ENCODE measurements at regions not wholly inside any gene's neighbourhood (a gene's known extent, or its start where the extent isn't known, plus 50 kb on each side); places are given as distances from the start of the nearest gene placed in this dataset.

DNA sequence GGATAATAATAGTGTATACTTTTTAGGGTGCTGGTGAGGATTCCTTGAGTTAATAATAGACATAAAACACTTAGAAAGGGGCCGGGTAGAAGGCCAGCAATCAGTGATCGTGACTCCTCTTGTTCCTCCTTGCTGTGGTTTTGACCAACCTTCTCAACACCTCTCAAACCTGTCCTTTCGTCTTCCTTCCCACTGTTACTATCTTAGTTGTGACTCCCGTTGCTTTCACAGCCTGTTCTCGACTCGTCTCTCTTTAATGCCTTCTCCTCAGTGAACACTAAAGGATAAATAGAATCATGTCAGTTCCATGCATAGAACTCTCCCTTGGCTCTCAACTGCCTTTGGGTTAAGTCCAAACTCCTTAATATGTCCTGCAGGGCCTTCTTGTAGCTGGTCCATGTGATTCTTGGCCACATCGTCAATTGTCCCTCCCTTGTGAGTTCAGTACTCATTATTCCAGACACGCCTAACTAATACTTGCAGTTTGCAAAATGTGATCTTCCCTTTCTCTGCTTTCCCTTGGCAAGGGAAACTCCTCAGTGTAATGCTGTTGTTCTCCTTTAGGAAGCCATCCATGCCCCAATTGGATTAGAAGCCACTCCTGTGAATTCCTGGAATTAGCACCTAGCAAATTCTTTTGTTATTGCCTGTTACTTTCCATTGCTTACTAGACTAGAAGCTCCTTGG, 164.9 kb downstream of the UTRN start:
- H3K27me3 Mint-ChIP-seq (ENCODE audit: low read depth), result no peaks in the 10 kb centered on the region
- Histone ChIP-seq H3T11ph (ENCODE audit: low read length) (no peak overlapping the region), H3K79me1 (ENCODE audit: insufficient read depth, low read depth, low read length, poor library complexity, severe bottlenecking) (no peaks in the 10 kb centered on the region), H4K5ac (ENCODE audit: insufficient read length, low read depth, low read length) (no peak overlapping the region), H3K23ac (ENCODE audit: insufficient read length, low read depth, low read length) (no peak overlapping the region), H2BK120ac (ENCODE audit: low read depth, low read length, poor library complexity, severe bottlenecking) (no peak overlapping the region), H3K14ac (ENCODE audit: insufficient read depth, low read length) (no peak overlapping the region), H3K56ac (ENCODE audit: insufficient read length, low read depth, low read length) (no peak overlapping the region), H3K79me2 (ENCODE audit: insufficient read depth, low read length) (no peaks in the 10 kb centered on the region), H2BK12ac (ENCODE audit: insufficient read length, low read depth, low read length) (no peak overlapping the region), H3K9me3 (ENCODE audit: control insufficient read depth, low read depth, low read length) (no peaks in the 10 kb centered on the region), H2BK5ac (ENCODE audit: insufficient read length, low read length) (no peak overlapping the region), H3K9ac (ENCODE audit: extremely low read depth, insufficient read length, low read length) (no peak overlapping the region), H2BK20ac (ENCODE audit: low read depth, low read length, poor library complexity, severe bottlenecking) (no peak overlapping the region), H4K8ac (replicated peaks; ENCODE audit: insufficient read length, low read depth, low read length) (no peak overlapping the region), H3K18ac (ENCODE audit: insufficient read length, low read depth, low read length) (no peak overlapping the region), H3K23me2 (ENCODE audit: insufficient read length, low read depth, low read length, poor library complexity, severe bottlenecking) (no peaks in the 10 kb centered on the region), H2BK15ac (ENCODE audit: low read depth, low read length) (no peak overlapping the region), H3K27me3 (ENCODE audit: insufficient read depth, low read length) (no peaks in the 10 kb centered on the region), H3K4me2 (ENCODE audit: insufficient read depth, insufficient read length, low read length) (no peak overlapping the region), H3K4ac (ENCODE audit: low read depth, low read length) (no peak overlapping the region), H4K20me1 (ENCODE audit: control insufficient read depth, insufficient read depth, insufficient read length) (no peaks in the 10 kb centered on the region), H3K27ac (ENCODE audit: insufficient read length, low read depth, low read length) (no peak overlapping the region), H2AK5ac (ENCODE audit: insufficient read length, low read length) (no peak overlapping the region), H3K4me1 (ENCODE audit: insufficient read depth, low read length) (no peaks in the 10 kb centered on the region), H4K91ac (ENCODE audit: insufficient read length, low read depth, low read length) (no peak overlapping the region), H2AFZ (ENCODE audit: low read length) (no peak overlapping the region)
- H3K4me1 Mint-ChIP-seq, result no peaks in the 10 kb centered on the region
- no CpG with 5 or more reads among the region's 8 CpGs for WGBS (ENCODE audit: extremely low coverage, insufficient read length, low lambda C conversion rate)
- peak overlapping the region in 1 of 3 experiments; percentile 14; a peak in 2 of 7 replicates for H3K27ac Mint-ChIP-seq
- no peak for DNase-seq
- no peaks in the 10 kb centered on the region for H3K9me3 Mint-ChIP-seq
- TF ChIP-seq, protein P1, sequence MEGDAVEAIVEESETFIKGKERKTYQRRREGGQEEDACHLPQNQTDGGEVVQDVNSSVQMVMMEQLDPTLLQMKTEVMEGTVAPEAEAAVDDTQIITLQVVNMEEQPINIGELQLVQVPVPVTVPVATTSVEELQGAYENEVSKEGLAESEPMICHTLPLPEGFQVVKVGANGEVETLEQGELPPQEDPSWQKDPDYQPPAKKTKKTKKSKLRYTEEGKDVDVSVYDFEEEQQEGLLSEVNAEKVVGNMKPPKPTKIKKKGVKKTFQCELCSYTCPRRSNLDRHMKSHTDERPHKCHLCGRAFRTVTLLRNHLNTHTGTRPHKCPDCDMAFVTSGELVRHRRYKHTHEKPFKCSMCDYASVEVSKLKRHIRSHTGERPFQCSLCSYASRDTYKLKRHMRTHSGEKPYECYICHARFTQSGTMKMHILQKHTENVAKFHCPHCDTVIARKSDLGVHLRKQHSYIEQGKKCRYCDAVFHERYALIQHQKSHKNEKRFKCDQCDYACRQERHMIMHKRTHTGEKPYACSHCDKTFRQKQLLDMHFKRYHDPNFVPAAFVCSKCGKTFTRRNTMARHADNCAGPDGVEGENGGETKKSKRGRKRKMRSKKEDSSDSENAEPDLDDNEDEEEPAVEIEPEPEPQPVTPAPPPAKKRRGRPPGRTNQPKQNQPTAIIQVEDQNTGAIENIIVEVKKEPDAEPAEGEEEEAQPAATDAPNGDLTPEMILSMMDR (conservative IDR thresholded peaks at IDR 0.05), result no peak
- H3K4me3 Mint-ChIP-seq, result no peak overlapping the region
- H3K36me3 Mint-ChIP-seq (ENCODE audit: insufficient read depth in 1 of 3, low read depth in 3 of 3), result peaks cover 0 to 35% (median 17%) of the 10 kb centered on the region in 3 experiments; a peak in 5 of 7 replicates

Measured in H9 (cell line).